Neural progenitor cell (in vitro differentiated cells): ENCODE measurements at regions not wholly inside any gene's neighbourhood (a gene's known extent, or its start where the extent isn't known, plus 50 kb on each side); places are given as distances from the start of the nearest gene placed in this dataset.
"Not testable (repeated sequence)": the region's sequence is repeated elsewhere in the genome, so short reads cannot be mapped to it uniquely, and the experiment has no call there.

ENCODE experiments used
- CTCF ChIP-seq: fragments of 200-600 bp; sonication (generic); IDR thresholded peaks from 2 replicates; pipeline ENCODE4 v1.5.1; 2017; ENCODE audit warnings: antibody characterized with exemption, mild to moderate bottlenecking
- EZH2 ChIP-seq: fragments of 200-600 bp; sonication (generic); IDR thresholded peaks from 2 replicates; pipeline ENCODE4 v1.6.1; 2017; ENCODE audit warnings: antibody characterized with exemption, mild to moderate bottlenecking, moderate library complexity

GRCh38 chr3:78092574-78092973 lies 1052.7 kb downstream of the ROBO2 start:
- not testable (repeated sequence) for TF ChIP-seq CTCF, EZH2
